ENCODE measurements at regions not wholly inside any gene's neighbourhood (a gene's known extent, or its start where the extent isn't known, plus 50 kb on each side); places are given as distances from the start of the nearest gene placed in this dataset.

DNA sequence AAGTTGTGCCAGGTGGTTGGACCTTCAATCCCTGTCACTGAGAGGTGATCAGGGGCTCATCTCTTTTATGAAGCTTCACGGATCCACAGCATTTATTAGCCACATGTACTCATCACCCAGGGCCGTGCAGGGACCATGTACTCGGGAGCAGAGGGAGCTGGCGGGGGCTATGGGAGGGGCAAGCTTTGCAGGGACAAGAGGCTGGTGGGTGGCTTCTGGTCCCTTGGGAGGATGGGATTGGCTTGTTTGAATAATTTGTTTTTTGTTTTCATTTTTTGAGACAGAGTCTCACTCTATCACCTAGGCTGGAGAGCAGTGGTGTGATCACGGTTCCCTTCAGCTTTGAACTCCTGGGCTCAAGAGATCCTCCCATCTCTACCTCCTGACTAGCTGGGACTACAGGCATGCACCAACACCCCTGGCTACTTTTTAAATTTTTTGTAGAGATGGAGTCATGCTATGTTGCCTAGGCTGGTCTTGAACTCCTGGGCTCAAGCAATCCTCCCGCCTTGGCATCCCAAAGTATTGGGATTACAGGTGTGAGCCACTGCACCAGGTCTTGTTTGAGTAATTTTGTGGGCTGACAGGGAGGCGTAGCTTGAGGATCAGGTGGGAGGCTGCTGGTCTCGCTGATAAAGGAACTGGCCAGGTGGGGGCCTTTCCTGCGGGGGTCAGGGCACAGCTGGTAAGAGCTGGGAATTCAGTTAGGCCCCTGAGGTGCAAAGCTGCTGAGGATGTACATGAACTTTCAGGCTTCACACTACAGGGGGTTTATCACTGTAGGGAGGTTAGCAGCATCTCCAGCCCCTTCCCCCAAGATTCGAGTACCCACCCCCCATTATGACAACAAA is 308.0 kb upstream of the C1orf174 start:
- Histone ChIP-seq H3K4me3 (ENCODE audit: low read depth in 2 of 2, low read length in 2 of 2) (no peak overlapping the region), H3K27me3 (ENCODE audit: control insufficient read depth, insufficient read depth, low read length) (no peaks in the 10 kb centered on the region; the same call in 1 of the 2 replicates), H3K27ac (ENCODE audit: low read length) (no peak overlapping the region), H3K9me3 (ENCODE audit: control insufficient read depth, insufficient read depth, low read depth, low read length) (no peaks in the 10 kb centered on the region), H3K36me3 (ENCODE audit: control insufficient read depth, insufficient read depth, low read length) (no peaks in the 10 kb centered on the region), H3K4me1 (ENCODE audit: control insufficient read depth, insufficient read depth, low read length) (no peaks in the 10 kb centered on the region)
- intact Hi-C loops (cut with micrococcal nuclease; ENCODE audit: unreplicated experiment) (no loop called here), in situ Hi-C loops (cut with HindIII; ENCODE audit: low pct_unique_long_range_greater_than_20kb, low sequenced_read_pairs) (no loop called here)
- no peak for DNase-seq (ENCODE audit: low read depth, low spot score)
- TF ChIP-seq POLR2AphosphoS5 (IDR thresholded peaks at IDR 0.05; ENCODE audit: low read depth, low read length) (no peak), SIN3A (IDR thresholded peaks at IDR 0.05; ENCODE audit: borderline replicate concordance, insufficient read depth, low read depth, low read length) (no peak)
- POLR2A ChIA-PET, result no interaction called here
- CTCF ChIA-PET, result no interaction called here
- no peak for ATAC-seq
- no TSS peak for BruUV-seq (replicated peaks)

DNA sequence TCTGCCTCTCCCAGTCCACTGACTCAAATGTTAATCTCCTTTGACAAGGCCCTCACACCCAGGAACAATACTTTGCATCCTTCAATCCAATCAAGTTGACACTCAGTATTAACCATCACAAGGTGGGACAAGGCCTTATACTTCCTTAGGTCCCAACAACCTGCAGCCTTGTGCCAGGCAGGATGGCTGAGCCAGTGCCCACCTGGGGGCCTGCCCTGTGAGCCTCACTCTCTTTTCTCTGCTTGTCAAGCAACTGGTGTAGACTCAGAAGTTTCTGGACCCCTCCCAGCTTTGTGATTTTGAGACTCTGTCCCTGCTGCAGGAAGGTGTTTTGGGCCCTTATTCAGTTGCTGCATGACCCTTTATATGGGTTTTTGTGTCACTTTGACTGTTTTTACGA is 310.0 kb upstream of the C1orf174 start:
- no peaks in the 10 kb centered on the region for H3K36me3 ChIP-seq (ENCODE audit: control insufficient read depth, insufficient read depth, low read length)
- H3K4me1 ChIP-seq (ENCODE audit: control insufficient read depth, insufficient read depth, low read length), result no peaks in the 10 kb centered on the region
- H3K27me3 ChIP-seq (ENCODE audit: control insufficient read depth, insufficient read depth, low read length), result no peaks in the 10 kb centered on the region; the same call in 1 of the 2 replicates
- ATAC-seq (no peak), DNase-seq (ENCODE audit: low read depth, low spot score) (no peak)
- no peak overlapping the region for H3K27ac ChIP-seq (ENCODE audit: low read length)
- CTCF ChIA-PET, result no interaction called here
- intact Hi-C loops (cut with micrococcal nuclease; ENCODE audit: unreplicated experiment) (no loop called here), in situ Hi-C loops (cut with HindIII; ENCODE audit: low pct_unique_long_range_greater_than_20kb, low sequenced_read_pairs) (no loop called here)
- BruUV-seq (replicated peaks), result no TSS peak
- POLR2A ChIA-PET, result no interaction called here
- H3K4me3 ChIP-seq (ENCODE audit: low read depth in 2 of 2, low read length in 2 of 2), result no peak overlapping the region
- H3K9me3 ChIP-seq (ENCODE audit: control insufficient read depth, insufficient read depth, low read depth, low read length), result no peaks in the 10 kb centered on the region
- TF ChIP-seq, protein P1, sequence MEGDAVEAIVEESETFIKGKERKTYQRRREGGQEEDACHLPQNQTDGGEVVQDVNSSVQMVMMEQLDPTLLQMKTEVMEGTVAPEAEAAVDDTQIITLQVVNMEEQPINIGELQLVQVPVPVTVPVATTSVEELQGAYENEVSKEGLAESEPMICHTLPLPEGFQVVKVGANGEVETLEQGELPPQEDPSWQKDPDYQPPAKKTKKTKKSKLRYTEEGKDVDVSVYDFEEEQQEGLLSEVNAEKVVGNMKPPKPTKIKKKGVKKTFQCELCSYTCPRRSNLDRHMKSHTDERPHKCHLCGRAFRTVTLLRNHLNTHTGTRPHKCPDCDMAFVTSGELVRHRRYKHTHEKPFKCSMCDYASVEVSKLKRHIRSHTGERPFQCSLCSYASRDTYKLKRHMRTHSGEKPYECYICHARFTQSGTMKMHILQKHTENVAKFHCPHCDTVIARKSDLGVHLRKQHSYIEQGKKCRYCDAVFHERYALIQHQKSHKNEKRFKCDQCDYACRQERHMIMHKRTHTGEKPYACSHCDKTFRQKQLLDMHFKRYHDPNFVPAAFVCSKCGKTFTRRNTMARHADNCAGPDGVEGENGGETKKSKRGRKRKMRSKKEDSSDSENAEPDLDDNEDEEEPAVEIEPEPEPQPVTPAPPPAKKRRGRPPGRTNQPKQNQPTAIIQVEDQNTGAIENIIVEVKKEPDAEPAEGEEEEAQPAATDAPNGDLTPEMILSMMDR (IDR thresholded peaks at IDR 0.05), result no peak
- TF ChIP-seq TCF7L2 (IDR thresholded peaks at IDR 0.05; ENCODE audit: low read depth, low read length) (no peak), POLR2AphosphoS5 (IDR thresholded peaks at IDR 0.05; ENCODE audit: low read depth, low read length) (no peak), SIN3A (IDR thresholded peaks at IDR 0.05; ENCODE audit: borderline replicate concordance, insufficient read depth, low read depth, low read length) (no peak)
- TF ChIP-seq, protein P2, sequence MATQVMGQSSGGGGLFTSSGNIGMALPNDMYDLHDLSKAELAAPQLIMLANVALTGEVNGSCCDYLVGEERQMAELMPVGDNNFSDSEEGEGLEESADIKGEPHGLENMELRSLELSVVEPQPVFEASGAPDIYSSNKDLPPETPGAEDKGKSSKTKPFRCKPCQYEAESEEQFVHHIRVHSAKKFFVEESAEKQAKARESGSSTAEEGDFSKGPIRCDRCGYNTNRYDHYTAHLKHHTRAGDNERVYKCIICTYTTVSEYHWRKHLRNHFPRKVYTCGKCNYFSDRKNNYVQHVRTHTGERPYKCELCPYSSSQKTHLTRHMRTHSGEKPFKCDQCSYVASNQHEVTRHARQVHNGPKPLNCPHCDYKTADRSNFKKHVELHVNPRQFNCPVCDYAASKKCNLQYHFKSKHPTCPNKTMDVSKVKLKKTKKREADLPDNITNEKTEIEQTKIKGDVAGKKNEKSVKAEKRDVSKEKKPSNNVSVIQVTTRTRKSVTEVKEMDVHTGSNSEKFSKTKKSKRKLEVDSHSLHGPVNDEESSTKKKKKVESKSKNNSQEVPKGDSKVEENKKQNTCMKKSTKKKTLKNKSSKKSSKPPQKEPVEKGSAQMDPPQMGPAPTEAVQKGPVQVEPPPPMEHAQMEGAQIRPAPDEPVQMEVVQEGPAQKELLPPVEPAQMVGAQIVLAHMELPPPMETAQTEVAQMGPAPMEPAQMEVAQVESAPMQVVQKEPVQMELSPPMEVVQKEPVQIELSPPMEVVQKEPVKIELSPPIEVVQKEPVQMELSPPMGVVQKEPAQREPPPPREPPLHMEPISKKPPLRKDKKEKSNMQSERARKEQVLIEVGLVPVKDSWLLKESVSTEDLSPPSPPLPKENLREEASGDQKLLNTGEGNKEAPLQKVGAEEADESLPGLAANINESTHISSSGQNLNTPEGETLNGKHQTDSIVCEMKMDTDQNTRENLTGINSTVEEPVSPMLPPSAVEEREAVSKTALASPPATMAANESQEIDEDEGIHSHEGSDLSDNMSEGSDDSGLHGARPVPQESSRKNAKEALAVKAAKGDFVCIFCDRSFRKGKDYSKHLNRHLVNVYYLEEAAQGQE (IDR thresholded peaks at IDR 0.05; ENCODE audit: insufficient read depth in 1 of 2, low read depth in 2 of 2, low read length in 1 of 2), result no peak

DNA sequence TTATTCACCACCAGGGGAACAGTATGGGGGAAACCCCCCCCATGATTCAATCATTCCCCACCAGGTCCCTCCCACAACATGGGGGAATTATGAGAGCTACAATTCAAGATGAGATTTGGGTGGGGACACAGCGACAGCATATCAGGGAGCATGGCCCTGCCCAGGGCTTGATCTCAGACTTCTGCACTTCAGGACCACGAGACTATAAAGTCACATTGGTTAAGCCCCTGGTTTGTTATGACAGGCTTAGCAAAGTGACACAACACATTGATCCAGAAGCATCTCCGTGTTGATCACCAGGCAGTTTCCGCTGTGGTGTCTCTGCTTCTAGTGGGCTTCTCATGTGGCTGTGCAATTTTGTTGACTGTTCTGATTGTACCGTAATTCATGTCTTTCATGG is 312.7 kb upstream of the C1orf174 start:
- H3K4me1 ChIP-seq (ENCODE audit: control insufficient read depth, insufficient read depth, low read length), result no peaks in the 10 kb centered on the region
- CTCF ChIA-PET, result no interaction called here
- POLR2A ChIA-PET, result no interaction called here
- no TSS peak for BruUV-seq (replicated peaks)
- no peaks in the 10 kb centered on the region for H3K9me3 ChIP-seq (ENCODE audit: control insufficient read depth, insufficient read depth, low read depth, low read length)
- DNase-seq (ENCODE audit: low read depth, low spot score) (no peak), ATAC-seq (no peak)
- H3K36me3 ChIP-seq (ENCODE audit: control insufficient read depth, insufficient read depth, low read length), result no peaks in the 10 kb centered on the region
- no peaks in the 10 kb centered on the region; the same call in 1 of the 2 replicates for H3K27me3 ChIP-seq (ENCODE audit: control insufficient read depth, insufficient read depth, low read length)
- in situ Hi-C loops (cut with HindIII; ENCODE audit: low pct_unique_long_range_greater_than_20kb, low sequenced_read_pairs), result no loop called here
- TF ChIP-seq TCF7L2 (IDR thresholded peaks at IDR 0.05; ENCODE audit: low read depth, low read length) (no peak), POLR2AphosphoS5 (IDR thresholded peaks at IDR 0.05; ENCODE audit: low read depth, low read length) (no peak), SIN3A (IDR thresholded peaks at IDR 0.05; ENCODE audit: borderline replicate concordance, insufficient read depth, low read depth, low read length) (no peak)
- TF ChIP-seq, protein P1 (IDR thresholded peaks at IDR 0.05), result no peak
- TF ChIP-seq, protein P2 (IDR thresholded peaks at IDR 0.05; ENCODE audit: insufficient read depth in 1 of 2, low read depth in 2 of 2, low read length in 1 of 2), result no peak
- H3K4me3 ChIP-seq (ENCODE audit: low read depth in 2 of 2, low read length in 2 of 2), result no peak overlapping the region
- intact Hi-C loops (cut with micrococcal nuclease; ENCODE audit: unreplicated experiment), result no loop called here
- no peak overlapping the region for H3K27ac ChIP-seq (ENCODE audit: low read length)

Data from Panc1 (cell line).